ENCODE measurements at regions not wholly inside any gene's neighbourhood (a gene's known extent, or its start where the extent isn't known, plus 50 kb on each side); places are given as distances from the start of the nearest gene placed in this dataset.

DNA sequence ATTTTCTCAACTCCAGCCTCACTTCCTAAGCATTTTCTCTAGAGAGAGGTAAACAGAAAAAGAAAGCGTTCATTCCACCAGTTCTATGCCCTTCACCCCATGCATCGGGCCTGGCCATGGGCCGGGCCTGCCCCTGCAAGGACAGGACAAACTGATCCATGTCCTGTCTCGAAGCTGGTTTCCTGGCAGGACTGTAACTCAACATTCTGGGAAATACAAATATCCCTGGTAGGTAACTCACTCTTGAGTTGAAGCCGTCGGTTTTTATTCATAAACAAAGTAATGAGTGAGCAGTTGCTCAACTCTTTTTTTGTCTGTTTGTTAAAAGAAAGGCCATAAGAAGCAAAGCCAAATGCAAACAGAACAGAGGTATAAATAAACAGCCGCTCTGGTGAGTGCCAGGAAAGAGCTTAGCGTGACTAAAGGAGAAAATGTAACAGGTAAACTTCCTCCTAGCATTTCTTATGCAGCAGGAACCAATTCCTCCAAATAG, 64.4 kb upstream of the DNAH5 start:
- no peaks in the 10 kb centered on the region for H3K9me3 Mint-ChIP-seq
- H3K4me1 Mint-ChIP-seq = peaks cover 14% of the 10 kb centered on the region
- H3K27me3 Mint-ChIP-seq = peaks cover 26% of the 10 kb centered on the region

DNA sequence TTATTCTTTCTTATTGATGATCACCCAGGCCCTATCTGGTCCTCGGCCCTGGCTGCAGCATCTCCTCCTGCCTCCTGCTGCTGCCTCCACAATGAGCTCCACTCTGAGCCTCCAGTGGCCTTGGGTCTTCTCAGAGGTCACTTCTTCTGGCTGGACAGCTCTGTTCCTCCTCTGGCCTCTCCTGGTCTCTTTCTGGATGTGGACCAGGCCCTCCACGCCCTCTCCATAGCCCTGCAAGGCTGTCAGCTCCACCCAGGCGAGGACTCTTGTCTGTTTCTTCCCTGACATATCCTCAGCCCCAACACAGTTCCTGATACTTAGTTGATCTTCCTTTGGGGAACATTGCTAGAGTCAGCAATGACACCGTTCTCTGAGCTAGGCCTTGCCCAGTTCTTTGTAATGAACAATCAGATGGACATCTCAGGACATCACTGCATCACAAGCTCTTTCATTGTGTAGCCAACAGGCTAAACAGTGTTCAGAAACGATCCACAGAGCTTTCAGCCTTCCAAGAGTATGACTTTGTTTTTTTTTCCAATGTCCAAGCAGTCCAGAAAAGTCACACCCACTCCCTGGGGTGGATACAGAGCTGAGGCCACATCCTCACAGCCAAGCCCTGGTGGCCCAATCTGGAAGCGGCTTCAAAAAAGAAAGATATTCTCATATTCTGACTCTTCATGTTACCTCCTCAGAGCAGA, 62.5 kb upstream of the DNAH5 start:
- Mint-ChIP-seq H3K27ac (no peak overlapping the region), H3K4me3 (no peak overlapping the region), H3K36me3 (no peaks in the 10 kb centered on the region), H3K4me1 (peaks cover 12% of the 10 kb centered on the region), H3K9me3 (no peaks in the 10 kb centered on the region), H3K27me3 (peaks cover 16% of the 10 kb centered on the region)

More for the DNA sequence above, 64.4 kb upstream of the DNAH5 start:
- Mint-ChIP-seq H3K4me3 (no peak overlapping the region), H3K36me3 (no peaks in the 10 kb centered on the region), H3K27ac (no peak overlapping the region)

- Mint-ChIP-seq H3K4me3 (no peak overlapping the region), H3K27me3 (peaks cover 8% of the 10 kb centered on the region), H3K27ac (no peak overlapping the region), H3K9me3 (no peaks in the 10 kb centered on the region), H3K36me3 (no peaks in the 10 kb centered on the region), H3K4me1 (no peaks in the 10 kb centered on the region)
Observed at GRCh38 chr5:14004598-14005394, 60.3 kb upstream of the DNAH5 start.

- peaks cover 6% of the 10 kb centered on the region for H3K9me3 Mint-ChIP-seq
- peaks cover 5% of the 10 kb centered on the region for H3K27me3 Mint-ChIP-seq
- H3K27ac Mint-ChIP-seq = no peak overlapping the region
- no peaks in the 10 kb centered on the region for H3K36me3 Mint-ChIP-seq
- H3K4me3 Mint-ChIP-seq = no peak overlapping the region
- no peaks in the 10 kb centered on the region for H3K4me1 Mint-ChIP-seq
Observed at GRCh38 chr5:14003936-14004335, 59.4 kb upstream of the DNAH5 start.

DNA sequence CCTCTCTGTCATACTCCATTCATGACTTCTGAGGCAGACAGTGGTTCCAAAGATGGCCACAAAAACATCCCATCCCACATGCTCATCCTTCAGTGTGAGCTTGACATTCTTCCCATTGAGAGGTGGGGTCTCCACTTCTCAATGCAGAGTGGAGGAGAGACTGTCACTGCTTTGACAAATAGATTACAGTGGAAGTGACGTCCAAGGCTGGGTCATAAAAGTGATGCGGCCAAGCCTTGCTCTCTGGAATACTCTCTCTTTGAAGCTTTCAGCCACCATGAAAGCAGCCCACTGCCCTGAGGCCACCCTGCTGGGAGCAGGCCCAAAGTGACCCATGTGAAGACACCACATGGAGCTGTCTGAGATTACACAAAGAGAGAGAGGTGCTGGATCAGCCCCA, 59.0 kb upstream of the DNAH5 start:
- no peak overlapping the region for H3K27ac Mint-ChIP-seq
- no peaks in the 10 kb centered on the region for H3K36me3 Mint-ChIP-seq
- H3K9me3 Mint-ChIP-seq = peaks cover 6% of the 10 kb centered on the region
- no peak overlapping the region for H3K4me3 Mint-ChIP-seq
- H3K4me1 Mint-ChIP-seq = no peaks in the 10 kb centered on the region
- peaks cover 5% of the 10 kb centered on the region for H3K27me3 Mint-ChIP-seq

DNA sequence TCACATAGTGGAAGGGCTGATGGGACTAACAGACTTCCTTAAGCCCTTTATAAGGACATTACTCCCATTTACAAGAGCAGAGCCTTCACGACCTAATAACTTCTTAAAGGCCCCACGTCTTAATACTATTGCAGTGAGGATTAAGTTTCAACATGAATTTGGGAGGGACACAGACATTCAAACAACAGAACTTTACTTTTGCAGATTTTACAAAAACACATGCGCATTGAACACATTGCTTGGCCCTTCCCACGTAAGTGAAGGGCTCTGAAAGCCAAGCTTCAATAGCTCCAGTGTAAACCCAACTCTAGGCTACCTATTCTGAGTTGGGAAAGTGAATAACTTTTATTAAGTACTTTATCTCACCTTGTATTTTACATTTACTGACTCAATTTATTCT, 53.8 kb upstream of the DNAH5 start:
- Mint-ChIP-seq H3K36me3 (peaks cover 3% of the 10 kb centered on the region), H3K4me3 (no peak overlapping the region), H3K9me3 (peaks cover 11% of the 10 kb centered on the region), H3K27me3 (no peaks in the 10 kb centered on the region), H3K27ac (no peak overlapping the region), H3K4me1 (no peaks in the 10 kb centered on the region)

- Mint-ChIP-seq H3K9me3 (peaks cover 11% of the 10 kb centered on the region), H3K27ac (no peak overlapping the region), H3K4me3 (no peak overlapping the region), H3K27me3 (no peaks in the 10 kb centered on the region), H3K36me3 (peaks cover 3% of the 10 kb centered on the region), H3K4me1 (no peaks in the 10 kb centered on the region)
Observed at GRCh38 chr5:13997514-13997913, 53.0 kb upstream of the DNAH5 start.

GRCh38 chr5:13994621-13995253, 50.2 kb upstream of the DNAH5 start:
- no peaks in the 10 kb centered on the region for H3K27me3 Mint-ChIP-seq
- H3K4me1 Mint-ChIP-seq = no peaks in the 10 kb centered on the region
- H3K4me3 Mint-ChIP-seq = no peak overlapping the region
- peaks cover 3% of the 10 kb centered on the region for H3K36me3 Mint-ChIP-seq
- no peak overlapping the region for H3K27ac Mint-ChIP-seq
- peaks cover 11% of the 10 kb centered on the region for H3K9me3 Mint-ChIP-seq
